Uterus (tissue), 2 donors: ENCODE measurements at regions not wholly inside any gene's neighbourhood (a gene's known extent, or its start where the extent isn't known, plus 50 kb on each side); places are given as distances from the start of the nearest gene placed in this dataset.

Experiments
- CTCF ChIP-seq, 4 experiments: fragments of 200-600 bp in 2 of 4; fragments of 450-650 bp in 2 of 4; sonication (generic) in 2 of 4; IDR thresholded peaks; one replicate each; pipeline ENCODE4 v1.5.1; 2016 to 2019; ENCODE audit warnings: antibody characterized with exemption in 4 of 4, mild to moderate bottlenecking in 2 of 4, moderate library complexity in 1 of 4
- POLR2A ChIP-seq, 2 donors: fragments of 450-650 bp; IDR thresholded peaks; one replicate each; pipeline ENCODE4 v1.6.1; 2016; ENCODE audit warnings: antibody characterized with exemption in 2 of 2, mild to moderate bottlenecking in 1 of 2, moderate library complexity in 1 of 2

GRCh38 chr9:91111876-91112275, 249.8 kb downstream of the AUH start:
- TF ChIP-seq CTCF (IDR thresholded peaks at IDR 0.05) (no peak), POLR2A (IDR thresholded peaks at IDR 0.05) (no peak)
